ENCODE measurements at regions not wholly inside any gene's neighbourhood (a gene's known extent, or its start where the extent isn't known, plus 50 kb on each side); places are given as distances from the start of the nearest gene placed in this dataset.

- no peak for DNase-seq (ENCODE audit: low read depth, low spot score)
- Histone ChIP-seq H3K9me3 (replicated peaks; ENCODE audit: control insufficient read depth, insufficient read depth, low read length) (no peaks in the 10 kb centered on the region), H3K4me2 (ENCODE audit: insufficient read depth, low read length) (no peak overlapping the region), H3K79me2 (ENCODE audit: control insufficient read depth, insufficient read depth, low read length) (no peaks in the 10 kb centered on the region), H3K36me3 (ENCODE audit: control insufficient read depth in 2 of 2, extremely low read depth in 1 of 2, insufficient read depth in 2 of 2, low read length in 2 of 2) (no peaks in the 10 kb centered on the region), H3K27me3 (ENCODE audit: control insufficient read depth in 2 of 2, insufficient read depth in 2 of 2, low read length in 2 of 2) (no peaks in the 10 kb centered on the region), H3K9me1 (replicated peaks; ENCODE audit: control insufficient read depth, extremely low read depth, insufficient read depth, low read length) (no peaks in the 10 kb centered on the region), H3K9ac (replicated peaks; ENCODE audit: extremely low read depth, insufficient read depth, low read length) (no peak overlapping the region), H3K27ac (ENCODE audit: insufficient read depth, low read depth, low read length) (no peak overlapping the region), H3K4me3 (replicated peaks in 1 of 3; ENCODE audit: insufficient read depth in 1 of 3, low read depth in 1 of 3, low read length in 3 of 3) (no peak overlapping the region), H3K4me1 (ENCODE audit: control insufficient read depth, extremely low read depth, insufficient read depth, low read length) (no peaks in the 10 kb centered on the region), H4K20me1 (replicated peaks; ENCODE audit: control insufficient read depth, extremely low read depth, insufficient read depth, low read length) (no peaks in the 10 kb centered on the region), H2AFZ (ENCODE audit: low read depth, low read length) (no peak overlapping the region)
- dilution Hi-C loops (cut with MboI; ENCODE audit: extremely low pct_ligation_motif_present, low sequenced_read_pairs), result no loop called here
- intact Hi-C loops (cut with micrococcal nuclease), result no loop called here
- POLR2A ChIA-PET, result no interaction called here
- no peak for FAIRE-seq
- no TSS peak for BruUV-seq (replicated peaks)
- CTCF ChIA-PET, result interaction anchor here (0.6 kb wide), 1 partner anchor 1588 kb away, joined by 3 read pairs; no protein-coding TSS in a partner anchor
- TF ChIP-seq POLR2A (IDR thresholded peaks at IDR 0.05; ENCODE audit: low read depth, low read length) (no peak), MYC (IDR thresholded peaks at IDR 0.05; ENCODE audit: low read depth, low read length) (no peak), JUN (IDR thresholded peaks at IDR 0.05; ENCODE audit: borderline replicate concordance, insufficient read depth, insufficient read length, low read depth) (no peak), GATA2 (IDR thresholded peaks at IDR 0.05; ENCODE audit: insufficient read depth, insufficient read length, low read depth, low read length) (no peak), MAX (IDR thresholded peaks at IDR 0.05; ENCODE audit: insufficient read depth, insufficient read length) (no peak), EZH2 (IDR thresholded peaks at IDR 0.05; ENCODE audit: borderline replicate concordance, low read depth, low read length, severe bottlenecking) (no peak), POLR2AphosphoS5 (IDR thresholded peaks at IDR 0.05; ENCODE audit: insufficient read depth, low read depth, low read length) (no peak)
These were observed 1588.0 kb downstream of the GRIK2 start for GRCh38 chr6:102981490-102982015.

- H3K4me3 ChIP-seq (replicated peaks in 1 of 3; ENCODE audit: insufficient read depth in 1 of 3, low read depth in 1 of 3, low read length in 3 of 3), result no peak overlapping the region
- no peaks in the 10 kb centered on the region for H3K4me1 ChIP-seq (ENCODE audit: control insufficient read depth, extremely low read depth, insufficient read depth, low read length)
- BruUV-seq (replicated peaks), result no TSS peak
- no peaks in the 10 kb centered on the region for H3K27me3 ChIP-seq (ENCODE audit: control insufficient read depth in 2 of 2, insufficient read depth in 2 of 2, low read length in 2 of 2)
- DNase-seq (ENCODE audit: low read depth, low spot score) (no peak), FAIRE-seq (no peak)
- H3K4me2 ChIP-seq (ENCODE audit: insufficient read depth, low read length), result no peak overlapping the region
- dilution Hi-C loops (cut with MboI; ENCODE audit: extremely low pct_ligation_motif_present, low sequenced_read_pairs) (no loop called here), intact Hi-C loops (cut with micrococcal nuclease) (no loop called here)
- no peaks in the 10 kb centered on the region for H3K9me1 ChIP-seq (replicated peaks; ENCODE audit: control insufficient read depth, extremely low read depth, insufficient read depth, low read length)
- H3K36me3 ChIP-seq (ENCODE audit: control insufficient read depth in 2 of 2, extremely low read depth in 1 of 2, insufficient read depth in 2 of 2, low read length in 2 of 2), result no peaks in the 10 kb centered on the region
- TF ChIP-seq FOS (IDR thresholded peaks at IDR 0.05; ENCODE audit: borderline replicate concordance, insufficient read depth, low read length) (no peak), MAX (IDR thresholded peaks at IDR 0.05; ENCODE audit: insufficient read depth, insufficient read length) (no peak), GATA2 (IDR thresholded peaks at IDR 0.05; ENCODE audit: insufficient read depth, insufficient read length, low read depth, low read length) (no peak), EZH2 (IDR thresholded peaks at IDR 0.05; ENCODE audit: borderline replicate concordance, low read depth, low read length, severe bottlenecking) (no peak)
- POLR2A ChIA-PET, result no interaction called here
- no peaks in the 10 kb centered on the region for H3K79me2 ChIP-seq (ENCODE audit: control insufficient read depth, insufficient read depth, low read length)
- no peaks in the 10 kb centered on the region for H3K9me3 ChIP-seq (replicated peaks; ENCODE audit: control insufficient read depth, insufficient read depth, low read length)
- no peaks in the 10 kb centered on the region for H4K20me1 ChIP-seq (replicated peaks; ENCODE audit: control insufficient read depth, extremely low read depth, insufficient read depth, low read length)
- no peak overlapping the region for H3K9ac ChIP-seq (replicated peaks; ENCODE audit: extremely low read depth, insufficient read depth, low read length)
- no peak overlapping the region for H3K27ac ChIP-seq (ENCODE audit: insufficient read depth, low read depth, low read length)
- H2AFZ ChIP-seq (ENCODE audit: low read depth, low read length), result no peak overlapping the region
- CTCF ChIA-PET, result no interaction called here
These were observed 1587.4 kb downstream of the GRIK2 start for GRCh38 chr6:102980951-102981350.

Data from endothelial cell of umbilical vein (primary cell).